Stimulated activated CD4-positive, alpha-beta T cell treated with anti-CD3 and anti-CD28 coated beads, Interleukin-2, amount 100 ng/mL, for 4 hours (primary cell): ENCODE measurements at regions not wholly inside any gene's neighbourhood (a gene's known extent, or its start where the extent isn't known, plus 50 kb on each side); places are given as distances from the start of the nearest gene placed in this dataset.

Experiments used
- DNase-seq: peaks from one replicate; pipeline ENCODE4 v3.0.0-alpha.2; 2020; ENCODE audit warnings: low read depth

- DNase-seq, result no peak
Observed at GRCh38 chr5:8241076-8241475, 372.1 kb downstream of the MTRR start.

- no peak for DNase-seq
Observed at GRCh38 chr5:8241558-8241957, 372.6 kb downstream of the MTRR start.

- DNase-seq, result no peak
Observed at GRCh38 chr5:8247049-8247899, 378.3 kb downstream of the MTRR start.

GRCh38 chr5:8253376-8253775 is 384.4 kb downstream of the MTRR start:
- DNase-seq, result no peak

GRCh38 chr5:8254674-8255073 is 385.7 kb downstream of the MTRR start:
- DNase-seq, result no peak

GRCh38 chr5:8258801-8259200 is 389.9 kb downstream of the MTRR start:
- no peak for DNase-seq

GRCh38 chr5:8270246-8270645 is 401.3 kb downstream of the MTRR start:
- DNase-seq, result no peak

GRCh38 chr5:8280711-8281363 is 411.9 kb downstream of the MTRR start:
- DNase-seq, result no peak

- DNase-seq, result no peak
Observed at GRCh38 chr5:8288334-8288733, 419.4 kb downstream of the MTRR start.

GRCh38 chr5:8288897-8289516 is 420.1 kb downstream of the MTRR start:
- DNase-seq, result no peak

- DNase-seq, result no peak
Observed at GRCh38 chr5:8289779-8290178, 420.8 kb downstream of the MTRR start.

- no peak for DNase-seq
Observed at GRCh38 chr5:8290721-8291120, 421.8 kb downstream of the MTRR start.

- DNase-seq, result no peak
Observed at GRCh38 chr5:8291641-8292040, 422.7 kb downstream of the MTRR start.

- no peak for DNase-seq
Observed at GRCh38 chr5:8295141-8295540, 426.2 kb downstream of the MTRR start.

- DNase-seq, result no peak
Observed at GRCh38 chr5:8299716-8300115, 430.8 kb downstream of the MTRR start.

GRCh38 chr5:8304341-8304740 is 435.4 kb downstream of the MTRR start:
- DNase-seq, result no peak

- no peak for DNase-seq
Observed at GRCh38 chr5:8306288-8306896, 437.4 kb downstream of the MTRR start.

- DNase-seq, result no peak
Observed at GRCh38 chr5:8314965-8315364, 446.0 kb downstream of the MTRR start.

GRCh38 chr5:8316608-8317280 is 447.8 kb downstream of the MTRR start:
- no peak for DNase-seq

- no peak for DNase-seq
Observed at GRCh38 chr5:8317335-8317734, 448.4 kb downstream of the MTRR start.

GRCh38 chr5:8320244-8320643 is 451.3 kb downstream of the MTRR start:
- no peak for DNase-seq

GRCh38 chr5:8321272-8321671 is 452.3 kb downstream of the MTRR start:
- DNase-seq, result no peak
